Islet precursor cell (in vitro differentiated cells): ENCODE measurements at regions not wholly inside any gene's neighbourhood (a gene's known extent, or its start where the extent isn't known, plus 50 kb on each side); places are given as distances from the start of the nearest gene placed in this dataset.

Experiments used
- DNase-seq: peaks from one replicate; pipeline ENCODE4 v3.0.0-alpha.2; 2018

DNA sequence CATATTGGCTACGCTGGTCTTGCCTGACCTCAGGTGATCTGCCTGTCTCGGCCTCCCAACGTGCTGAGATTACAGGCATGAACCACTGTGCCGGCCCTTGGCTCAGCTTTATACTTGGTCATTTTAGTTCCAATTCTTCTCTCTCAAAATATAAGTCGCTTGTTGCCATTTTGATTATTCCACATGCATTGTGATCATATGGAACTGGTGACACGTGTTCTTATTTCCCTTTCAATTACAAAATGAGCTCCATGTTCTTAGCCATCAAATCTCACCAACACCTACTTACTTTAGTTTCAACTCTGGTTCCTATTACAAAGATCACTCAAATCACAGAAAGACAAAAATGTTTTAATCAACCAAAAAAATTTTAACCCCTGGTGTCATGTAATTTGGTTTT lies 1711.7 kb downstream of the TP53TG3F start:
- no peak for DNase-seq

DNA sequence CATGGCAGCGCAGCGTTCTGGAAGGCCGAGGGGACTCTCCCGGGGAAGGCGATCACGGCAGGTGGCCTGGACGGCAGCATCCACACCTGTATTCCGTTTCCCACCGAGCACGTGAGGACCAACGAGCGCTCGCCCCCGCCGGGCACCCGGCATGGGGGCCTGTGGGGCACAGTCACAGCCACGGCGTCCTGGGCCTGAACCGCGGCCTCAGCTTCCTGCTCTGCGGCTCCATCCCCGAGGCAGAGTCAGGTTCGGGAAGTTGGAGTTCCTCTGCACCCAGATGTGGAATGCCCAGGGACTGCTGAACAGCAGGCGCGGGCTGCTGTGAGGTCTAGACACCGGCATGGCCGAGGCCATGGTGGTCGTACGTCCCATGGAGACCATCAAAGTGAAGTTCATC lies 1713.9 kb downstream of the TP53TG3F start:
- no peak for DNase-seq

DNA sequence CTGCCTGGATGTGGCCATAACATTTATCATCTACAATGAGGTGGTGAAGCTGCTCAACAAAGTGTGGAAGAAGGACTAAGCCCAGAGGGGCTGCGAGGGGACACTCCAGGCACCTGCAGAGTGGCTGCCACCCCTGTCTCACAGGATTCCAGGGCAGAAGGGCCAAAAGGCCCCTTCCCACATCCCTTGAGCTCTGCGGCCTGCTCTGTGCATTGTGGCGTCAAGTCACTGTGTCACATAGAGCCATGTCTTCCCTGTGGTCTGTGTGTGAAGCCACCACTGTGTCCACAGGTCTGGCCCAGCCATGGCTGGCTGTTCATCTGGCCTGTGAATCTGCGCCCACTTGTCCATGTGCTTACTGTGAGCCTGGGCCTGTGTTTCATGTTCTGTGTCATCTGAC lies 1714.6 kb downstream of the TP53TG3F start:
- DNase-seq = no peak

DNA sequence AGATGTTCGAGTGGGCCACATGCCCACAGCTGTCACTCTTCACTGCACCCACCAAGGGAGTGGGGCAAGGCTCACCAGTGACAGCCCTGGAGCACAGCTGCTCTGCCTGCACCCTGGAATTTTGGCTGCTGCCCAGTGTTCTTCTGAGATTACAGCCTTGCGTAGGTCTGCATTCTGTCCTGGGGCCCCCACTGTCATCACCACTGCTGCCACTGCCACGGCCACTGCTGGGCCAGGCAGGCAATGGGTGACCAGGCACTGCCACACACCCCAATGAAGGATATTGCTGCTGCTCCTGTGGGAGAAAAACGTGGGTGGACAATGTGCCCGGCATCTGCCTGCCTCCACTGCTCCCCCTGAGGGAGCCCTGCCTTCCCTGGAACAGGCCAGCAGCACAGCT lies 1717.0 kb downstream of the TP53TG3F start:
- DNase-seq = no peak

DNA sequence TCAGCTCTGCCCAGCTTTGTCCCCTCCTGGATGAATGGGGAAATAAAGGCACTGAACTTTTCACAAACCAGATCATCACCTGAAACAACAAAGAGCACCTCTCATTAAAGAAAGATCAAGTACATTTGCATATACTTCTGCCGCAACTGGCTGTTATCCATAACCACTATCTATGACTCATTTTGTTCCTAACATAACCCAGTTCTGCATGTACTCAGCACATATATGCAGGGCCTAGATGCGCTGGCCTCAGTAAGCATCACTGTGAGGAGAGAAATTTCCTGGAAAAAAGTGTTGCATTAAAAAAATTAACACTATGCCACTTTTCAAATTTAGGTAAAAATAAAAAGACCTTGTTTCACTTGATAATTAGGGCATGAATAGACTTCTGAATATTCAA lies 1718.4 kb downstream of the TP53TG3F start:
- no peak for DNase-seq

GRCh38 chr16:35180970-35181369 lies 1721.6 kb downstream of the TP53TG3F start:
- no peak for DNase-seq

GRCh38 chr16:35181422-35182030 lies 1722.1 kb downstream of the TP53TG3F start:
- no peak for DNase-seq

DNA sequence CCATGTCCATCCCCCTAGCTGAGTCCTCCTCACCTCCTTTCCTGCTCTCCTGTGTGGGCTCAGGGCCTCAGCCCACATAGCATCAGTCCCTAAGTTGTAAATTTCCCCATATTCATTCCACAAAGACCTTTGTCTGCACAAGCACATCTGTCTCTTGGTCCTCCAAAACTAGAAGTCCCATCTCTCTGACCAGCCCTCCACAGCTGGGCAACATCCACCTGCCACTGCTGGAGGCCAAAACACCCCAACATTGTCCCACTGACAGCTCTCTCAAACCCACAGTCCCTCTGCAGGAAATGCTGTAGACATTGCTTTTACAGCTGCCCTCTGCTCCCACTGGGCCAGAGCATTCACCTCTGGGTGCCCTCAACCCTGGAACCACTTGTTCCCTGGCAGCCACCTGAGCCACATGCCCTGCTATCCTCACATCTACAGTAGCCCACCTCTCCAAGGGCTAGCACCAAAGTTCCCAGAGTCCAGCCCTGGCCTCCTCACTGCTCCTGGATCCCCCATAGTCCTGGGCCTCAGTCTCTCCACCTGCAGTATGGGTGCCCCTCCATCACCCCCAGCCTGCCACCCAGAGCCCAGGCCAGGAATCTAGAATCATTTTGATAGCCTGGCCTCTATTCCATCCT lies 1722.7 kb downstream of the TP53TG3F start:
- DNase-seq = no peak

GRCh38 chr16:35182943-35183550 lies 1723.6 kb downstream of the TP53TG3F start:
- DNase-seq = no peak

DNA sequence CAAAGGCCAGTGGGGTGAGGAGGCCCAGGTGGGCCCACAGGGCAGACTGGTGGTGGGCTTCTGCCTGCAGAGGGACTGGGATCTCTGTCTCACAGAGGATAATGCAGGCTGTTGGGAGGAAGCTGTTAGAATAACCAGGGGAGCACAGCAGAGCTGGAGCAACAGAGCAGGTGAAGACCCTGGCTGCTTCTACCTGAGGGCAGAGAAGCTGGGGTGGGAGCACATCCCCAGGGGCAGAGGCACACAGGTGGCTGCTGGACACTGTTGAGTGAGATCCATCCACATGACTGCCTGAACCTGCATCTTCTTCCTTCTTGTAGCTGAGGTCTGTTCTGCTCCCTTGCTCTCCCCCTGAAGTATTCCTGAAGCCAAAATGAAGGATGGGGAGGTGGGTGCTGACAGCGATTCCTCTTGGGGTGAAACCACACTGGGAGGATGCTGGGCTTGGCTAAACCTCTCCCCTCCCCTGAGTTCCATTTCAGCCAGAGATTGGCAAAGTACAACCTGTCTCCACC lies 1725.0 kb downstream of the TP53TG3F start:
- DNase-seq = no peak

DNA sequence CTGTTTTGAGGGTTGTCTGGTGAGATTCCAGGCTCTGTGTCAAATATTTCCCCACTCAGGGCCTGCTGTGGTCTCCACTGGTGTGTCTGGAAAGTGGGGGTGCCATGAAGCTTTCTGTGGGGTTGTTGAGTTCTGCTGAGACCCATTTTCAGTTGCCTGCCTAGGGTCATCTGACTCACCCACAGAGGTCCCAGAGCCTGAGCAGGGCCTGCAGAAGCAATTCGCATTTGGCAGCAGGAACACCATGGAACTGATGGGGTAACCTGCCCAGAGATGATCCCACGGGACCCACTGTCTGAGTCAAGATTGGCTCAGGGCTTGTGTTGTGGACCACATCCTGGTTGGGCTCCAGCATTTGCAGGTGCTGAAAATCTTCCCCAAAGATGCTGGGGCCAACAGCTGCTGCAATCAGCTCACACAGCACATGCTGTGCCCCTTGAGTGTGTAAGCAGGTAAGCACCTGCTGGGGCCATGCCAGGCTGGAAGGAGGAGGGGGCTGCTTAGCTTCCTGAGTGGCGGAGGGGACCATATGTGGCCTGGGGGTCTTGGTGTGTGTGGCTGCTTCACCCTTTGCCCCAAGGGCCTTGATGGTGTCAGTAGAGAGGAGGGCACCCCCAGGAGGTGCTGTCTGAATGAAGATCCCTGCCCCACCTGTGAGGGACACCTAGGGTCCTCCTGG lies 1726.1 kb downstream of the TP53TG3F start:
- DNase-seq = no peak

- DNase-seq = no peak
Measured at GRCh38 chr16:35186045-35186759, 1726.8 kb downstream of the TP53TG3F start.

DNA sequence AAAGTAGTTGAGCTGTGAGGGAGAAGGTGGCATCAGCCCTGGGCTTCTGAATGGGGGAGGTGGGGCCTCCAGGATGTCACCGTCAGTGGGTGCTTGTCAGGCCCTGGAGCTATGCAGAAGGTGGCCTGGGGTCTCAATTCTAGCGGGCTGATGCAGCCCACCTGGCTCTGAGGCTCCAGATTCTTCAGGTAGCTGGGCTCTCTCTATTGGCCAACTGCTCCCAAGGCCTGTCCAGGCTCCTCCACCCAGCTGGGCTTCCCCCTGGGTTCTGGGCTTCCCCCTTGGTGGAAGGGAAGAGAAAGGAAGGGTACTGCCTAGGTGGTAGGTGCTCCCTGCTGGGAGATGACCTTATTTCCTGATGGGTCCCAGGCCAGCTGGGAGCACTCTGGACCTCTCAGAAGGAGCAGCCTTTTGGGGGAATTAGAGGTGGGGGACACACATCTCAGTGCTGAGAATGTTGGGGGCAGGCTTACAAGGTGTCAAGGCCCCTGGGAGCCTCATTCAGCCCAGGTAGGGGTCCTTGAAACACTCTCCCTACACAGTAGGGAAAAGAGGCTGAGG lies 1728.3 kb downstream of the TP53TG3F start:
- no peak for DNase-seq

- DNase-seq = no peak
Measured at GRCh38 chr16:35188288-35189155, 1729.1 kb downstream of the TP53TG3F start.

DNA sequence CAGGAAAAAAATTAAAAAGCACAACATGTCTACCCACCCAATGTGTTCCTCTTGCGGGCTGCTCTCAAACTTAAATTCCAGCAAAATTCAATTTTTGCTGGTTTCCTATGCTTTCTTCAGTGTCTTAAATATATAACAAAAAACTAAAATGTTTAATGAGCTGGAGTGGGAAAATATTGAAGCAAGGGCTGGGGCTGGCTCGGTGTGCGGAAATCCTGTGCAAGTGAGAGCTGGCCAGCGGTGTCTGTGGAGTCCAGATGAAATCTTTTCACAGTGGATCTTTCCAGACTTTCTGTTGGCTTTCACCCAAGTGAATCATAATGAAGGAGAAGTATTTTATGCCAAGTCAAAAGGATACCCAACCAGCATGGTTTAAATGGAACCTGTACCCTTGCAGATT lies 1733.6 kb downstream of the TP53TG3F start:
- no peak for DNase-seq

GRCh38 chr16:35193956-35194355 lies 1734.5 kb downstream of the TP53TG3F start:
- no peak for DNase-seq

DNA sequence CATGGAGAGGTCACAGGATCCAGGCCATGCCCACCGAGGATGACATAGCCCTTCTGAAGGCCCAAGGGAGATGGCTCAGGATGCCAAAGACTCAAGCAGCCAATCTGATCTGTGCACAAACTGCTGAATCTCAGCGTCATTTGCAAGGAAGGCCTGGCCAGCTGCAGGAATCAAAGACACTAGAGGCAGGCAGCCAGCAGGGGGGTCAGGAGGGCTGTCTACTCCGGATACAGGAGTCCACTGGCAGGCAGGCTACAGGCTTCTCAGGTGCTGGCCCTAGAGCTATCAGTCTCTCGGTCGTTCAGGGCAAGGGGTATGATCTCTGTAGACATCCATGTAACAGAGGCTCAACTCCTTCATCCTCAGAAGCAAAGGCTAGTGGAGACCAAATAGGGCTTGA lies 1735.3 kb downstream of the TP53TG3F start:
- DNase-seq = no peak

DNA sequence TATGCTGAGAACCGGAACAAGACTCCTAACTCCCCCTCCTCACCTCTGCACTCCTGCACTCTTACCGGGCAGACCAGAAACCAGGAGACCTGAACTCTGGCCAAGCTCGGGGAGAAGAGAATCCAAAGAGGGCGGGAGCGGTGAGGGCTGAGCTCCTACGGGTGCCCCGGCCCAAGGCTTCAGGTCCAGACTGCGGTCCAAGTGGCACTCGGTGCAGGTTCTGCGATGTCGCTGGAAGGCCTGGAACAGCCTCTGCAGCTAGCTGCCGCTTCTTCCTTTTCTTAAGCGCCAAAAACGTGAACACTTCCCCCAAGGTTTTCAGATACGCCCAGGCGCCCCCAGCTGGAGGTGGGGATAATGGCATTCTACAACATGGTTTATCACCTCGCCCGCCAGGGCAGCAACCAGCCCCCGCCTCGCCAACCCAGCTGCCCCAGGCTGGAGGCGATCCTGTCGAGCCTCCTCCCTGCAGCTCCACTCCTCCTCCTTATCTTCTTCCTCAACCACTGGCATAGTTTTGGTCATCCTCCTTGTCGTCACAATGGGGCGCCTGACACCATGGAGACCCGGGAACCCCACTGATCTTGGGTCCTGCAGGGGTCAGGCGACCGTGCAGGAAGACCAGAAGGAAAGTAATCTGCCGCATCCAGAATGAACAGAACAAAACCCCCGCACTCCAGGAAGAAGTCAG lies 1735.9 kb downstream of the TP53TG3F start:
- DNase-seq = no peak

GRCh38 chr16:35195864-35196216 lies 1736.4 kb downstream of the TP53TG3F start:
- DNase-seq = no peak

- DNase-seq = no peak
Measured at GRCh38 chr16:35196313-35196712, 1736.9 kb downstream of the TP53TG3F start.

DNA sequence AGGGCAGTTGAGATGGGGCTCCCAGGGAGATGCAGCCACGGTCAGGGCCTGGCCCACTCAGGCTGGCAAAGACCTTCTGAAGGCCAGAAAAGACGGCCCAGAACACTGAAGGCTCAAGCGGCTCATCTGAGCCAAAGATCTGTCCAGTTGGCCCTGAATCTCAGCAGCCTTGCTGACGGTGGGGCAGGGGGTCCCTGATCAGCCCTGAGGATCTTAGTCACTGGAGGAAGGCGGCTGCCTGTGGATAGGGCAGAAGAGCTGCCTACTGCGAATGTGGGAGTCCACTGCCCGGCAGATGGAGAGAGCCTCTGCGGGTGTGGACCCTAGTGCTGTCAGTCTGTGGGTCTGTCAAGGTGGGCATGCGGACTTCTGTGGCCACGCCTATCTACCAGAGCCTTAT lies 1738.2 kb downstream of the TP53TG3F start:
- DNase-seq = no peak
